Hematopoietic multipotent progenitor cell treated with erythropoietin and hydrocortisone succinate and interleukin-3 and kit ligand, for 8 days (in vitro differentiated cells): ENCODE measurements at regions not wholly inside any gene's neighbourhood (a gene's known extent, or its start where the extent isn't known, plus 50 kb on each side); places are given as distances from the start of the nearest gene placed in this dataset.

Experiments
- DNase-seq: peaks from one replicate; pipeline ENCODE4 v3.0.0-alpha.2; 2015

GRCh38 chr10:55491712-55492111, 690.7 kb upstream of the PCDH15 start:
- DNase-seq: no peak

- no peak for DNase-seq
Measured at GRCh38 chr10:55485827-55486226, 684.8 kb upstream of the PCDH15 start.

- DNase-seq: no peak
Measured at GRCh38 chr10:55476129-55476528, 675.1 kb upstream of the PCDH15 start.

- no peak for DNase-seq
Measured at GRCh38 chr10:55474258-55474657, 673.2 kb upstream of the PCDH15 start.

- DNase-seq: no peak
Measured at GRCh38 chr10:55470840-55471239, 669.8 kb upstream of the PCDH15 start.

GRCh38 chr10:55466806-55467504, 665.9 kb upstream of the PCDH15 start:
- DNase-seq: no peak

GRCh38 chr10:55464083-55464482, 663.1 kb upstream of the PCDH15 start:
- DNase-seq: no peak

- DNase-seq: no peak
Measured at GRCh38 chr10:55460008-55460407, 659.0 kb upstream of the PCDH15 start.

- DNase-seq: no peak
Measured at GRCh38 chr10:55449981-55450380, 649.0 kb upstream of the PCDH15 start.

GRCh38 chr10:55446441-55447002, 645.5 kb upstream of the PCDH15 start:
- DNase-seq: no peak

- DNase-seq: no peak
Measured at GRCh38 chr10:55441777-55442176, 640.7 kb upstream of the PCDH15 start.

- DNase-seq: no peak
Measured at GRCh38 chr10:55426138-55426537, 625.1 kb upstream of the PCDH15 start.

GRCh38 chr10:55410415-55410885, 609.4 kb upstream of the PCDH15 start:
- no peak for DNase-seq

- DNase-seq: no peak
Measured at GRCh38 chr10:55404094-55404493, 603.1 kb upstream of the PCDH15 start.

- no peak for DNase-seq
Measured at GRCh38 chr10:55400075-55400849, 599.2 kb upstream of the PCDH15 start.

- DNase-seq: no peak
Measured at GRCh38 chr10:55398497-55398882, 597.5 kb upstream of the PCDH15 start.

- no peak for DNase-seq
Measured at GRCh38 chr10:55397777-55398496, 596.9 kb upstream of the PCDH15 start.

- no peak for DNase-seq
Measured at GRCh38 chr10:55378196-55378595, 577.2 kb upstream of the PCDH15 start.

- no peak for DNase-seq
Measured at GRCh38 chr10:55374917-55375316, 573.9 kb upstream of the PCDH15 start.

- DNase-seq: no peak
Measured at GRCh38 chr10:55374060-55374459, 573.0 kb upstream of the PCDH15 start.

GRCh38 chr10:55369670-55370420, 568.8 kb upstream of the PCDH15 start:
- DNase-seq: no peak

GRCh38 chr10:55368467-55368866, 567.4 kb upstream of the PCDH15 start:
- DNase-seq: no peak

- no peak for DNase-seq
Measured at GRCh38 chr10:55367555-55367954, 566.5 kb upstream of the PCDH15 start.
